8988T (cell line): ENCODE measurements at regions not wholly inside any gene's neighbourhood (a gene's known extent, or its start where the extent isn't known, plus 50 kb on each side); places are given as distances from the start of the nearest gene placed in this dataset.

Source experiments
- DNase-seq: peaks from one replicate; pipeline ENCODE4 v3.0.0; 2011

DNA sequence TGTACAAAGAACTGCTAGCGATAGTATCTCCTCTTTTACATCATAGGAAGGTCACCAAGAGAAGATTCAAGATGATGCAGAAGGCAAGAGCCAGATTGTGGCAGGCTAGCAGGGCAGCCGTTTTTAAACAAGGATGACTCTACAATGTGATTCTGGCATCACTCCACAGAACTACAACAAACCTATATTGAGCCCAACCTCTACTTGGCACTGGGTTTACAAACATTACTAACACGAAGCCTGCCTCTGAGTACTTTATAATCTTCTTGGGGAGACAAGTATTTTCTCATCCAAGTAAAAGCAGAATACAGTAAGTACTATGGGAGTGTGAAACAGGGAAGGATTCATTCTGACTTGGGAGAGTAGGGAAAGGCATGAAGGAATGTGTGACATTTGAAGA is 448.6 kb downstream of the ZNF608 start:
- no peak for DNase-seq

DNA sequence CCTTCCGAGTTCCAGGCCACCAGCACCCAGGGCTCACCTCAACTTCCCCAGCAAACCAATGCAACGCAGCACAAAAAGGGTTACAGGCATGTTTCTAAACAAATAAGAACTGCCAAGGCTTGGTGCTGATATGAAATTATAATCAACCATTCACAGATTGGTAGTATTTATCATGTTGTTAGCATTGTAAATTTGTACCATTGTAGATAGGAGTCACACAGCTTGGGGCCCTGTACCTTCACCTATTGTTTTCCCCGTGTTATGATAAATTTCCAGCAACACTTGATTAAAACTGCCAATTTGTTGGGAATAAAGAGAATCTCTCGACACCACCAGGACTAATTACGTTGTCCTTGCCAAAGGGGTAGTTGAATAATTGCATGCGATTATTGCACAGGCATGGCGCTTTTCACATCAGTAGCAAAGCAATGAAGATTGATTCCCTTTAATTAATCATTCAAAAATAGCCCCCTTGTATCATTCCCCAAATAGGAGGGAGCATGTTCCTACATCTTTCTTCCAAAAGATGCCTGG is 454.1 kb downstream of the ZNF608 start:
- no peak for DNase-seq

DNA sequence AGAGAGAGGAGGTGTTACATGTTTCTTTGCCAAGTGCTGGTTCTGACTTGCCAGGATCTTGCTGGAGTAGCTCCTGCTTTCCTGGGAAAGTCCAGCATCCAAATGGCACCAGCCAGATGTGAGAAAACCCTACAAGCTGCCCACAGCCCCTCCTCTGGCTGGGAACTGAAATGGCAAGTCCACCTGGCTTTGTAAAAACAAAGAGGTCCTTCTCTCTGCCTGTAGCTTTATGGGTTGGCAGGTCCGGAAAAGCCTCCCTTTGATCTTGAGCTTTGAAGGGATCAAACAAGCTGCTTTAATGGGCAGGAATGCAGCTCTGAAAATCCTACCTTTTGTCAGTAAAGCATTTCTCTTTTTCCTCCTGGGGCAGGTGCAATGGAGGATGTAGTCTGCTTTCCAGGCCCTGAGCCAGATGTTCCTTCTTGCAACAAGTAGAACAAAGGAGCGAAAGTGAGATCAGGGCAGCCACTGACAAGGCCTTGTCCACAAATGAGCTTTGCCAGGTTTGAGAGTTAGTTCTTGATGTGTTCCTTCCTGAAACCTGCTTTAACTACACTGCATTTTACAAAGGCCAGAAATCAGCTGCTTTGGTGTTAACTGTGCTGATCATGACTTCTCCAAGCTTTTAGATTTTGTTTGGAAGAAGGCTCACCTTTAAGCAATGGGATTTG is 456.7 kb downstream of the ZNF608 start:
- no peak for DNase-seq

DNA sequence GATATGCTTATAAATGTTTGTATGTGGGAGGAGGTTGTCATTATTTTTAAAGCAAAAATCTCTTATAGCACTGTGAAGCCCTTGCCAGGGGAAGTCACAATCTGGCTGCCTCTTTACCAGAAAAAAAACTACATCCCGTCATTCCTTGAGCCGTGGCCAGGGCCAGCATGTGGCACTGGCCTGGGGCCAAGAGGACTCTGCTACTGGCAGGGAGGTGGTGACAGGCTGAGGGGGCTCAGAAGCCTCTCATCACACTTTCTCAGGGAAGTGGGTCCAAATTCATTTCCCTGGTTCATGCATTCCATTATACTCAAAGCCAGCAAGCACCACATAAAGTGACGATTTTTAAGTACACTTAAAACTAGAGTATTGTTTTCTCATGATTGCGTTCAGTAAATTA is 457.3 kb downstream of the ZNF608 start:
- DNase-seq, result no peak

DNA sequence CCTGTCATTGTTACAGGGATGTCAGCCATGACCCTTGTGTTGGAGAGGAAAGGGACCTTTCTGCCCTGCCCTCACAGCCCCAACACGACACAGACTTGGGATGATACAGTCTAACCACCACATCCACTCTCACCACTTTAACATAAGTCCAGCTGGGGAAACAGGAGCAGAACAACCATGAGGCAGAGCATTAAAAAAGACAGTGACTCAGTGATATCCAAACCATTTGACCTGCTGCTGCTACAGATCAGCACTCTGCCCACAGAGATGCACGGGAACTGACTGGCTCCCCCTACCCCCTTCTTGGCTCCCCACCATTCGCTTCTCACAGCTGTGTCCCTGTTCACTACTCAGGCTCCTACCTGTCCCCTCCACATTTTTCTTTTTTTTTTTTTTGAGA is 458.6 kb downstream of the ZNF608 start:
- DNase-seq, result no peak

DNA sequence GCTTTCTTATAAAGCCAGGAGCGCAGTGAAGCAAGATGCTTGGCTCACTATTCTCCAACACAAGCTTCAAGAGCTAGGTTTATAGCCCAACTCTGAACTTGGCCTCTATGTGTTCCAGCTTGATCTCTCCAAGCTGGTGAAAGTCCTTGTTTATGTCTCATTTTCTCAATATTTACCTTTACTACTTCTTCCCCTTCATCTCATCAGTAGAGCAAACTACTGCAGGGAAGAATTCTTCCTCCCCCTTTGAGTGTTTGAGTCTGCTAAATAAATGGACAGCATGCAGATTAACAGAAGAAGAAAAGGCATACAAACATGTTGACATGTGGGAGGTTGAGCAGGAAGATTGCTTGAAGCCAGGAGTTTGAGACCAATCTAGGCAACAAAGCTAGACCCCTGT is 460.7 kb downstream of the ZNF608 start:
- DNase-seq, result no peak

DNA sequence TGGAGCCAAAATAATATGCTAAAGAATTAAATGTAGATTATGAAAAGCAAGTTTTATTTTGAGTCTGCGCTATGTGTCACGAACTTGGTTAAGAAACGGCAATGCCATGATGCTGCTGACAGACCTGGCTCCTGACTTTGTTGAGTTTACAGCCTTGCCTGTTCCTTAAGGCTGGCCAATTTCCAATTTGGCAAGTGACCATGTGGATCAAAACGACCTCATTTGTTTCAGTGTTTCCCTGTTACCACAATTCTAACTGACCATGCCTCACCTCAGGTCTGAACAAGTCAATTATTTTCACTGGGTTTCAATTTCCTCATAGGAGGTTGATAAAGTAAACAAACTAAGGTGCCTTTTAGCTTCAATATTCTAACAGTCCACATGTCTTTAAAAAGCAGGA is 461.4 kb downstream of the ZNF608 start:
- DNase-seq, result no peak

DNA sequence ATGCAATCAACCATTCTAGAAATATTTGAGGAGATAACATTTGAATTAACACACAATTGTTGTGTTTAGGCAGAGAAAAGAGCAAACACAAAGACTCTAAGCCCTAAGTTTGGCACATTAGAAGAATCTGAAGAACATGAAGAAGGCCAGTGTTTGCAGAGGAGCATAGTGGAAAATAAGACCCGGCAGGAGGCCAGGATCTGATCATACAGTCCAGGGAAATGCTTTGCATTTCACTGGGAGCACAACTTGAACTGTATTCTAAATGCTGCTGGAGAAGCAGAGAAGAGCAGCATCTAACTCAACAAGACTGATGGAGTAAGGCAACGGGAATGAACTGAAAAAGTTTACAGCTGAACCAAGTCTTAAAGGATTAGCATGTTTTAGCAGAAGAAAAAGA is 463.4 kb downstream of the ZNF608 start:
- no peak for DNase-seq

DNA sequence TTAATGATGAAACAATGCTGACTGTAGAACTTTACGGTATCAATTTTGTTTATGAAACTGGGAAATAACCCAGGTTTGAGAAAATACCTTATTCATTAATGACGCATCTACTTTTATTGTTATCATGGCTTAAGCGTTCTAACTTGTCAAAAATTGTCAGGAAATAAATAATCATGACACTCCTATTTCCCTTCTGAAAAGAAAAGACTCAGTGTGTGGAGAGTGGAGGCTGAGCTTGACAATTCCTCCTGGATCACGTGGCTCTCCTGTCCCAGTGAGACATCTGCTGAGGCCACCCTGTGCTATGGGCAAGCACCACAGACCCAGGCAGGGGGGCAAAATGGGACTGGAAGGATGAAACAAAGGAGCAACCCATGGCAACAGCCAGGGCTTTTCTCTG is 466.4 kb downstream of the ZNF608 start:
- DNase-seq, result no peak

DNA sequence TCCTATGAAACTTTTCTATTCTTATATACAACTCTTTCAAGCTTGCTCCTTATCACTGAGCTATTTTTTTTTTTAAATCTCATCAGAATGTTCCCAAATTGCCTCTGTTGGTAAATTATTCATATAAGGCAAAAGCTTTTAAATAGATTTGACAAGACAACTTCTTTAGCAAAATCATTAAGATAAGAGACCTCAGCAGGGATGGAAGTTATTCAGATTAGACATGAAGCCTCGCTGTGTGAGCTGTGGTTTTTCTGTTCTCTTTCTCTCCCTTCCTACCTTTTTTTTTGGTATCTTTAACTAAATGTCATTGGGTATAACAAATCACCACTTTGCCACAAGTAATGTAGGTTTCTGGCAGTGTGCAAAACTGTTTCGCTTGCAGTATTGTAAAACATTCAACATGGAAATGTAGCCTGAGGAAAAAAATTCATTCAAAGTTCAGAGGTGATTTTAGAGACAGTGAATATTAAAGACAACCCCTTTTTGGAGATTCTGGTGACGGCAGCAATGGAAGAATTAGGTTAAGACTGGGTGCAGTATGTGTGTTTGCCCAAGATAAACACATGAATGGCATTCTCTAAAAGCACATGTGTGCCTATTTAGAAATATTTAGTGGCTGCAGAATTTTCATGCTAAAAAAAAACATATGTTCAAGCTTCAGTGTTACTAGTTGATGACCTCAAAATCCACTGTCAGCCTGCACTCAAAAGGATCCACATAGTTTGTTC is 467.1 kb downstream of the ZNF608 start:
- no peak for DNase-seq

DNA sequence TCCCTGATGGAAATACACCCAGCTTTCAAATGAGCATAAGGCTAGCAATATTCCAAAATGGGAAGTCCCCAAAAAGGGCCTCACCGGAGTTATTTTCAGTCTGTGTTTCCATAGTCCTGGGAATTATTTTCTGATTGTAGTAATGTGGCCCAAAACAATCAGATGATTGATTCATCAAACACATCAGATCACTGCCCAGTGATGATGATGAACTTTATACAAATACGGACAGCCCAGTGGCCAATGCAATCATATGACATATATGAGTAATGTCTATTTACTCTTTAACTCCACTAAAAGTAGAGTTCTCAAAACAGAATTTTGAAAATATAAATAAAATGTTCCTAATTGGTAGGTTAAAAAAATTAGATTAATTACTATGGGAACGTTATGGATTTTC is 467.8 kb downstream of the ZNF608 start:
- no peak for DNase-seq

DNA sequence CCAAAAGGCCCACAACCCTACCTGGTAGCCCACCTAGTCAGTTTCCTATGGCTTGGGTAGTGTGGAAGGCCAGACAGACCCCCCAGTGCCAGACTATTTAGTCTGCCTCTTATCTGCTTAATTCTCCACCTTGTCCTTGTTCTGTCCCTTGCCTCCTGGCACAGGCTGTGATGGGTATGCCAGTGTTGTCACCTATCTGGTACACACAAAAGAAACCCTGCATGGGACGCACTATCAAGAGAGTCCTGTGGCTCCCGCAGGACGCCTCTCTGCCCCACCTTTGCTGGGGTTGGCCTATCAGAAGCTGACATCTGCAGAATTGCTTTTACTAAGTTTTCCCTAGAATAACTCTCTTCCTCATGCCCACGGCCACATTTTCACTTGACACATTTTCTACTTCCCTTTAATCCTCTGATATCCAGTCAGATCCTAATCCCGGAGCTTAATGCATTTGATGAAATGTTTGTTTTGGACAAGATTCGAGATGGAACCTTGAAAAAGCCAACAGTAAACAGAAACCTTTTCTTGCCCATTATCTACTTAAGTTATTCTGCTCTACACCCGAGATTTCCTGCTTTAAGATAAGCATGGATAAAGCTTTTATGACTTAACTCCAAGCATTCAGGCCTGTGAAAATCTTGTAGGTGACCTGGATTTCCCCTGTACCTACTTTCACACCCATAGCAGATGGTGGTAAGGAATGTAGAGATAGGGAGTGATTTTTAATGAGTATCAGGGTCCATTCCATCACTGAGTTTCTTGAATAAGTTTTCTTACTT is 468.5 kb downstream of the ZNF608 start:
- no peak for DNase-seq

DNA sequence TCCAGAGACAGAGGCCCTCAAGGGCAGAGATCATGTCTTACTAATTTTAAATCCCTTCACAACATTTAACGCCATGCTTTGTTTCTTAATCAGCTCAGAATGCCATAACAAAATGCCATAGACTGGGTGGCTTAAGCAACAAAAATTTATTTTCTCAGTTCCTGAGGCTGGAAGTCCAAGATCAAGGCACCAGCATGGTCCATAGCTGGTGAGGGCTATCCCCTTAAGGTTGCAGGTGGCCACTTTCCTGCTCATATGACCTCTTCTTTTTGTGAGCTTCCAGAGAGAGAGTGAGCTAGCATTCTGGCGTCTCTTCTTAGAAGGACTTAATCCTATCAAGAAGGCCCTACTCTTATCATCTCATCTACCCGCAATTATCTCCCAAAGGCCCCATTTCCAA is 470.3 kb downstream of the ZNF608 start:
- DNase-seq, result no peak

DNA sequence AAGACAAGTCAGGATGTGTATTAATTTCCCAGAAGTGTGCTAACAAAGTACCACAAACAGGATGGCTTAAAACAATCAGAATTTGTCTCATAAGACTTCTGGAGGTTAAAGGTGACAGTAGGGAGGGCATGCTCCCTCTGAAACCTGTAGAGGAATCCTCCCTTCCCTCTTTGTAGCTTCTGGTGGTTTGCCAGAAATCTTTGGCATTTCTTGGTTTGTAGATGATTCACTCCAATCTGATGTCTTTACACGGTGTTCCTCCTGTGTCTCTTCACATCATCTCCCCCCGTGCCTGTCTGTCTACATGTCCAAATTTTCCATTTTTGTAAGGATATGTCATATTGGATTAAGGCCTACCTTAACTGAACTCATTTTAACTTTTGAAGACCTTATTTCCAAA is 471.5 kb downstream of the ZNF608 start:
- DNase-seq, result no peak

DNA sequence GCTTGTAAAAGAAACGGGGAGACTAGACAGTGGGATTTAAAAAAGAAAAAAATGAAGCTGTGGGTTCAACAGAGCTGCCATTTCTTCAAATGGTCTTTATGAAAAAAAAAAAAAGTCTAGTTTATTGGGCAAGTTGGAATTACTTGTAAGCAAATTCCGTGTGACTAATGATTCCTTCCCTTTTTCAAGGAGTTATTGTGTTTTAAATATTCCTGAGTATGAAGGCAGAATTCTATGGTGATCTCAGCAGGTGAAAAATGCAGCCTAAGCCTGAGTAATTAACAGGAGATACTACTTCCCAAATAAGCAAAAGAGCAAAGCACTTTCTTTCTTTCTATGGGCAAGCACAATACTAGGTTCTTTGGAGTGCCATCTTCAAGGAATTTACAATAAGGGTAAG is 481.9 kb downstream of the ZNF608 start:
- no peak for DNase-seq

DNA sequence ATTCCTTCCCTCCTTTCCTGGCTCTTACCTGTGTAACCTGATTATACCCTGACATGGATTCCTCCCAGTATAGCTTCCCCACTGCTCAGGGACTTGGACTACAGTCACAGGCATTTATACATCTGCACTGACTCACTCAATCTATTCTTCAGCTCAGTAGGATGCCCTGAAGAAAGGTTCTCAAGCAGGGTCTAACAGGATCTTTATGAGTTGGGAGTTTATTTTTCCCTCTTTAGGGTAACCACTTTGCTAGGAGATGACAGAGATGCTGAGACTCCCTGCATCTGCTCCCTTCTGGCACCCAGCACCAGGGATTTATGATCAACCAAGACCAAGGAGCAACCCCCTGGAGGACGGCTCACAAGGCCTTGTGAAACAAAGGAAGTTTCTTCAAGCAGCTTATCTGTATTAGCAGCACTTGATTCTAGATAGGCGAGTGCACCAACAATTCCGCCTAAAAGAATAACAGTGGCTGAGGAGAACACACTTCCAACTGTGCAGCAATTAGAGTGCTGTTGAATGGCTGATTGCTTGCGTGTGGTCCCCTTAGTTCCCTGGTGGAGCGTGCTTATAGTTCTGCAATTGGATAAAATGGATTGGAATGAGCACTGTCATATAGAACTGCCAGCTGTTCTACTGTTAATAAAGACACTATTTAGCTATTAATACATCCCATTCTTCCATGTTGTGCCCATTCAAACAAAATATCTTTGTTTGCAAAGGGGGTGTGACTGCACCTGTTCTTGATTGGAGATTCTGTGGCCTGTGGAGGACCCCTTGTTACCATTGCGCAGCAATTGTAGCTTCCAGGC is 482.6 kb downstream of the ZNF608 start:
- DNase-seq, result no peak

DNA sequence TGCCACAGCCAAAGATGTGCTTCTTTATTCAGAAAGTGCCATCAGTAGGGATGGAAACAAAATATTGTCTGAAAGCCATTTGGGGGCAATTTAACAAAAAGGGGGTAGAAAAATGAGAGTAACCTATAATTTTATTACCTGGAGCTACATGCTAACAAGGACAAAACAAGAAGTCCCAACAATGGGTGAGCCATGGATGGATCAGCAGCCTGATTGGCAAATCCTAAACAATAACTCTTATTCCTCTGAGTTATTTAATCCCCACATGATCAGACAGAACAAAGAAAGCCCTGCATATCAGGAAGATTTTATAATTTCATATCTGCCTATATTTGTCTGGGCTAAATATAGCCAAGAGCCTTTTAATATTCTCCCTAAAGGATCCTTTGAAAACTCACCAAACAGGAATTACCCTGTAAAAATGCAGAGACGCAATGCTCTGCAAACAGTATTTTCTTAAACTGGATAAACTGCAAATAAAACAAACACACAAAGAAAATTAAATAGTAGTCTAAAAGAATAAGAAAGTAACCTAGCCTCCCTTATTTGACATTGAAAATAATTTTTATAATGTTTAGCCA is 483.4 kb downstream of the ZNF608 start:
- no peak for DNase-seq

DNA sequence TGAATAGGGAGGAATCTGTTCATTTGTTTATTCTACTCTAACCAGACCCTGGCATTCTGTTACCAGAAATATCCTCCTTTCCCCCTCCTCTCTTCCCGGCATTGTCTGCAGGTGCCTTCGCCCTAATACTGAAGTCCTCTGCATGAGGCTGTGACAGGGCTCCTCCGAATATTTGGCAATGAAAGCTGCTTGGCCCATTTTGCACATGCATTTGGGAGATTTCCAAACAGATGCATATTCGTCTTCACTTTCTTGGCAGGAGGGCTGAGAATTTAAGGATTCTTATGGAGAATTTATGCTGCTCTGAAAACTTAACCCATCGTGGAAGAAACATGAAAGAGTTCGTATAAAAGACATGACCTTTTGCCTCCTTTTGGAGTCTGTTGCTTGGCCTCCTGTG is 484.0 kb downstream of the ZNF608 start:
- DNase-seq, result no peak

DNA sequence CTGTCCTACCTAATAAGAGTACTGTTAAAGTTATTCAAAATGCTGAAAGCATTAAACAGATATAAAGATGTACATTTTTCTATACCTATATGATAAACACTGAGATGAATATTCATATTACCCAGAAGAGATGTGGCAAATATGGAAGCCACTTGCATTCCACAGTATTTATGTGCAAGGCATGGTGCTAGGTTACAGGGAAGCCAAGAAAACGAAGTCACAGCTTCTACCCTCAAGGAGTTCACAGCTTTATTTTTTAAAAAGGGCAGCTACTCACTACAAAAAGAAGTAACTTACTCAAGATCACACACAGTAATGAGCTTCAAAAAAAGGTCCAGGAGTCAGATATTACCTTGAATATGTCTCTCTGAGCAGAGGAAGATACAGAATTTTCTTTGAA is 484.6 kb downstream of the ZNF608 start:
- no peak for DNase-seq

DNA sequence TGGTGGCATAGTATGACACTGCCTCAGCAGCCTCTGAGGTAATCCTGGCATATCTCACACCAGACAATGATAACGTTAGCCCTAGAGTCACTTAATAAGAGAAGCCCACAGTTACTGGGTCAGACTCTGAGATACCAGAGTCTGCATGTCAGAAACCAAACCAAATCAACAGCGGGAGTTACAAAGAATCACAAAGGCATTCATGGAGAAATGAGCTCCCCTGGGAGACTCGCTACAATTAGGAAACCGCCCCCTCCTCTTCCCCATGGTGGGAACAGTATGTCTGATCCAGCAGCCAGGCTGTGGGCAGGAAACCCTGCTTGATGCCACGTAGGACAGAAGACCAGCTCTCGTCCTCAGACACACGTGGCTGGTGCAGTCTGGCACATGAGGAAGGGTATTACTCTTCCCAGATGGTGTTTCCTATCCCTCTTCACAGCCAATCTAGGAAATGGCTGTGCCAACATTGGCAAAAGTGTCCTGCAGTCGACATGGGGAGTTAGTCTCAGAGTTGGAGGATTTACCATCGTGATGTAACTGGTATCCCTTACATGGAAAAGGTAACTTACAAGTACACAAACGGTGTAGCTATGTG is 485.4 kb downstream of the ZNF608 start:
- no peak for DNase-seq

DNA sequence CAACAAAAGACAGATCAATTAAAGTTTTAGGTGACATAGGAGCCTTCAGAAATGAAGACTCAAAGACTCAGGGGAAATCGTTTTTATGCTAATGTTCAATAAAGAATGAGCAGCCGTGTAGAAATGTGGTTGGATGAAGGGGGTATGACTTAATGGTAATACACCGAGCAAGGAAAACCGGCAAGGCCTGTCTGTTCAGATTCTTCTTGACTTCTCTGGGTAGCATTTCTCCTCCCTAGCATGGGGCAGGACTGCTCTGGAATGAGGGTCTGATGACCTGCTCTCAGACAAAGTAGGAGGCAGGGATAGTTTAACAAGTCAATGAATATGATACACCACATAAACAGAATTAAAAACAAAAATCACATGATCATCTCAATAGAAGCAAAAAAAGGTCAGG is 487.4 kb downstream of the ZNF608 start:
- no peak for DNase-seq

DNA sequence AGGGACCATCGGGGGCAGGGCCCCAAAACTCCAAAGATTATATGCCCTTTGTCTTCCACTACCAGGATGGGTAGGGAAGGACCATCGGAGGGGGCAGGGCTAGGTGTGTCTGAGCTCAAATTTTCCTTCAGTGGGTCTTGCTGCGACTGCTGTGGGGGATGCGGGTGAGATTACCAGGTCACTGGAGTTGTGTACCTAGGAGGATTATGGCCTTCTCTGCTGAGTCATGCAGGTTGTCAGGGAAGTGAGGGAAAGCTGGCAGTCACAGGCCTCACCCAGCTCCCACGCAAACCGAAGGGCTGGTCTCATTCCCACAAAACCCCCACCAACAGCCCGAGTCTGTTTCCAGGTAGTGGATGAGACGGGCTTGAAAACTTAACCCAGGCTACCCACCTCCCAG is 489.4 kb downstream of the ZNF608 start:
- DNase-seq, result no peak
